ENCODE measurements at regions not wholly inside any gene's neighbourhood (a gene's known extent, or its start where the extent isn't known, plus 50 kb on each side); places are given as distances from the start of the nearest gene placed in this dataset.

- TF ChIP-seq CTCF (IDR thresholded peaks at IDR 0.05) (no peak), POLR2A (IDR thresholded peaks at IDR 0.05) (no peak)
Measured at GRCh38 chr10:75345738-75346137, 55.8 kb downstream of the ZNF503 start.
